GM18909 (cell line): ENCODE measurements at regions not wholly inside any gene's neighbourhood (a gene's known extent, or its start where the extent isn't known, plus 50 kb on each side); places are given as distances from the start of the nearest gene placed in this dataset.
A peak's percentile ranks its signal among the peaks of the same experiment; 100 is the strongest.

Source experiments
- ATAC-seq: cut with Tn5 transposase; IDR thresholded peaks from one replicate; pipeline ENCODE4 v1.9.1; 2021; ENCODE audit warnings: mild to moderate bottlenecking; ENCODE audit not compliant: unreplicated experiment, poor library complexity

GRCh38 chr2:56089931-56090330 lies 93.9 kb upstream of the CCDC85A start:
- ATAC-seq: no peak

- no peak for ATAC-seq
Measured at GRCh38 chr2:56099963-56100362, 83.8 kb upstream of the CCDC85A start.

GRCh38 chr2:56100791-56101312 lies 82.9 kb upstream of the CCDC85A start:
- ATAC-seq: no peak

- no peak for ATAC-seq
Measured at GRCh38 chr2:56102098-56102497, 81.7 kb upstream of the CCDC85A start.

GRCh38 chr2:56102866-56103265 lies 80.9 kb upstream of the CCDC85A start:
- no peak for ATAC-seq

- no peak for ATAC-seq
Measured at GRCh38 chr2:56104962-56105361, 78.8 kb upstream of the CCDC85A start.

- ATAC-seq: no peak
Measured at GRCh38 chr2:56107502-56108220, 76.1 kb upstream of the CCDC85A start.

- no peak for ATAC-seq
Measured at GRCh38 chr2:56108806-56109205, 75.0 kb upstream of the CCDC85A start.

GRCh38 chr2:56109994-56110393 lies 73.8 kb upstream of the CCDC85A start:
- no peak for ATAC-seq

GRCh38 chr2:56113382-56113975 lies 70.3 kb upstream of the CCDC85A start:
- ATAC-seq: no peak

- ATAC-seq: no peak
Measured at GRCh38 chr2:56117764-56118163, 66.0 kb upstream of the CCDC85A start.

- no peak for ATAC-seq
Measured at GRCh38 chr2:56118474-56118873, 65.3 kb upstream of the CCDC85A start.

- ATAC-seq: no peak
Measured at GRCh38 chr2:56121995-56122394, 61.8 kb upstream of the CCDC85A start.

- no peak for ATAC-seq
Measured at GRCh38 chr2:56123538-56123937, 60.3 kb upstream of the CCDC85A start.

GRCh38 chr2:56127010-56127409 lies 56.8 kb upstream of the CCDC85A start:
- no peak for ATAC-seq

- no peak for ATAC-seq
Measured at GRCh38 chr2:56127463-56128152, 56.2 kb upstream of the CCDC85A start.

GRCh38 chr2:56128235-56128634 lies 55.6 kb upstream of the CCDC85A start:
- ATAC-seq: no peak

GRCh38 chr2:56130463-56131070 lies 53.2 kb upstream of the CCDC85A start:
- peak; percentile 40 for ATAC-seq

GRCh38 chr2:56132138-56132537 lies 51.7 kb upstream of the CCDC85A start:
- ATAC-seq: peak; percentile 53

- ATAC-seq: no peak
Measured at GRCh38 chr2:56133441-56133840, 50.3 kb upstream of the CCDC85A start.
